Breast epithelium (tissue), 3 donors: ENCODE measurements at regions not wholly inside any gene's neighbourhood (a gene's known extent, or its start where the extent isn't known, plus 50 kb on each side); places are given as distances from the start of the nearest gene placed in this dataset.

Source experiments
- CTCF ChIP-seq, 3 donors: fragments of 450-650 bp; IDR thresholded peaks; one replicate each; pipeline ENCODE4 v1.5.1; 2016 to 2017; ENCODE audit warnings: antibody characterized with exemption in 3 of 3, mild to moderate bottlenecking in 3 of 3, moderate library complexity in 3 of 3
- POLR2A ChIP-seq: fragments of 450-650 bp; IDR thresholded peaks from one replicate; pipeline ENCODE4 v1.6.1; 2016; ENCODE audit warnings: antibody characterized with exemption, mild to moderate bottlenecking, moderate library complexity
- POLR2AphosphoS5 ChIP-seq, 3 donors: sonication (generic); formaldehyde crosslinking; IDR thresholded peaks; one replicate each; pipeline ENCODE4 v1.6.1; 2017; ENCODE audit warnings: antibody characterized with exemption in 3 of 3

GRCh38 chr7:18201350-18201749, 173.7 kb upstream of the PRPS1L1 start:
- no peak for TF ChIP-seq CTCF (IDR thresholded peaks at IDR 0.05)
- TF ChIP-seq POLR2AphosphoS5 (IDR thresholded peaks at IDR 0.05) = no peak
- TF ChIP-seq POLR2A = no peak
